T-helper 2 cell treated with Interferon-gamma antibody and Interleukin-4, amounts not matched to agents 5 μg/mL and 100 μg/mL, for 36 hours (primary cell): ENCODE measurements at regions not wholly inside any gene's neighbourhood (a gene's known extent, or its start where the extent isn't known, plus 50 kb on each side); places are given as distances from the start of the nearest gene placed in this dataset.

Source experiments
- DNase-seq: peaks from one replicate; pipeline ENCODE4 v3.0.0; 2021; ENCODE audit warnings: low spot score
- H3K27ac Mint-ChIP-seq: one replicate; pipeline ENCODE4 v1.8.0; 2021; ENCODE audit warnings: mild to moderate bottlenecking, mixed read lengths
- H3K27me3 Mint-ChIP-seq: one replicate; pipeline ENCODE4 v1.8.0; 2021; ENCODE audit warnings: low read depth, mixed read lengths
- H3K36me3 Mint-ChIP-seq: one replicate; pipeline ENCODE4 v1.8.0; 2021; ENCODE audit warnings: low read depth, mixed read lengths
- H3K4me1 Mint-ChIP-seq: one replicate; pipeline ENCODE4 v1.8.0; 2021; ENCODE audit warnings: low read depth, mixed read lengths
- H3K4me3 Mint-ChIP-seq: one replicate; pipeline ENCODE4 v1.8.0; 2022; ENCODE audit warnings: mild to moderate bottlenecking, moderate library complexity, mixed read lengths
- H3K9me3 Mint-ChIP-seq: one replicate; pipeline ENCODE4 v1.8.0; 2021; ENCODE audit warnings: mixed read lengths

DNA sequence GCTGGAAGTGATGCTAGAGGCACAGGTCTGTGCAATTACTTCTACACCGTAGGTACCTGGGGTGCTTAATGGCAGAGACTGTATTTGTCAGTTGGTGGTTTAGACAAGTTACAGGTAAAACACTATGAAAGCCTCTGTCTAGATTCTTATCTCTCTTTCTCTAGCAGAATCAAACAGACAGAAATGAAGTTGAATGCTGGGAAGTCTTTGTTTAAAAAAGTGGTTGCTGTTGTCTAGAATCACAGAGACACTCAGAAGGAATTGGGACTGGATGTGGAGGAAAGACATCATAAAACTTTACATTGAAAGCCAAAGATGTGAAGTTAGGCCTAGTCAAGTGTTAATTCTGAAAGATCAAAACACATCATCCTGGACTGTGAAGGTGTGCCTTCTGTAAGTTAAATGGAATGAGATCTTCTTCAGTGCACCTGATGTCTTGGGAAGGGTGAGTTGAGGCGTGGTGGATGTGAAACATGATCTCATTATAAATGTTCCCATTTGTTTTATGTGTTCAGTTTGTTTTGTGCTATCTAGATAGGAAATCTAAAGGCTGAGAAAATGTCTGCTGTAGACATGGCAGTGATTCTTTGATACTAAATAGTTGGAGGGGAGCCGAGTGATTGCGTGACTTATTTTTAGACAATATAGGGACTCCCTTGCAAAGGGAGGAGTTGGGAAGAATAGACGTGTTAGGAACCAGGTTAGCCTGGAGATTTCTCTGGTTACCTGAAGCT, 290.2 kb downstream of the SOX4 start:
- Mint-ChIP-seq H3K27me3 (no peaks in the 10 kb centered on the region), H3K4me1 (peaks cover 15% of the 10 kb centered on the region), H3K27ac (peak overlapping the region; percentile 80), H3K4me3 (peak overlapping the region; percentile 62), H3K9me3 (peaks cover 34% of the 10 kb centered on the region), H3K36me3 (peaks cover 14% of the 10 kb centered on the region)
- DNase-seq: no peak

DNA sequence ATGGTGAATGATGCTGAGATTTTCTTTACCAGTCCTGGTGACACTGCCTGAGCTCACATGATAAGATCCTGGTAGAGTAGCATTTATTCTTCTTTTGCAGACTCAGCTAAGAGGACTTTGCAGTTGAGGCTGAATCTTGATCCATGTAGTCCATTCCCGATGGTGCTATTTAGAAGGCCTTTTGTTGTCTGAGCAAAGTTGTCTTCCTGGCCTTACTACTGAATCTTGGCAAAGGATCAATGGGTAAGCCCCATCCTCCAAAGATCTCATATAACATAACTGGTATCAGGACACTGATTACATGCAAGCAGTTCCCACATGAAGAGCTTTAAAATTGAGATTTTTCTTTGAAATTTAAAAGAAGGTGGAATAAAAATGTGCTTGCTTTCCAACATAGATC, 291.6 kb downstream of the SOX4 start:
- H3K4me3 Mint-ChIP-seq: no peak overlapping the region
- DNase-seq: no peak
- peaks cover 15% of the 10 kb centered on the region for H3K4me1 Mint-ChIP-seq
- H3K36me3 Mint-ChIP-seq: peaks cover 14% of the 10 kb centered on the region
- H3K9me3 Mint-ChIP-seq: peaks cover 25% of the 10 kb centered on the region
- no peaks in the 10 kb centered on the region for H3K27me3 Mint-ChIP-seq
- H3K27ac Mint-ChIP-seq: no peak overlapping the region

GRCh38 chr6:21885532-21886114, 292.1 kb downstream of the SOX4 start:
- no peak overlapping the region for H3K4me3 Mint-ChIP-seq
- DNase-seq: no peak
- H3K9me3 Mint-ChIP-seq: peaks cover 20% of the 10 kb centered on the region
- peaks cover 13% of the 10 kb centered on the region for H3K4me1 Mint-ChIP-seq
- H3K27me3 Mint-ChIP-seq: no peaks in the 10 kb centered on the region
- no peak overlapping the region for H3K27ac Mint-ChIP-seq
- peaks cover 14% of the 10 kb centered on the region for H3K36me3 Mint-ChIP-seq

DNA sequence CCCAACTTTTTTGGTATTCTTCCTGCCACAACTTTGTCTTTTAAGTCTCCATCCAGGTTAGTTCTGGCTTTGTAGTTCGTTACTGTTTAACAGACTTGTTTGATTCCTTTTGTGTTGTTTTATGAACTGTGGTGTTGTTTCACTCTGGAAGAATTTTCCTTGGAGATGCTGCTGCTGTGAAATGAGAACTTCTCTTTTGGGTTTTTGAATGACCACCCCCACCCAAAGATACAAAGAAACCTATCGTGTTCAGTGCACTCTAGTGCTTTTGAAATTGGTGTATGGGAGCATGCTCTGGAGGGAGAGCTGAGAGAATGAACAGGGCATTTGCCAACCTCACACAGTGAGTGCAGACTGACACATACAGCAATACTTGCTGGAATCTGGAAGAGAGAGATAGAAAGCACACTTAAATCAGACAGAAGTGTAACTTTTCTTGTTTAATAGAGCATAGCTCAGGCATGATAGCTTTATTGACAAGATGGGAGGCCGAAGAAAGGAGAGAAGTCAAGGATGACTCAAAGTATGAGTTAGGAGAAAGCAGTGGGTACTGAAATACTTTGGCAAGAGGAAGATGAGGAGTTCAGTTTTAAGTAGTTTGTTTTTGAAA, 293.1 kb downstream of the SOX4 start:
- H3K4me3 Mint-ChIP-seq: no peak overlapping the region

GRCh38 chr6:21887231-21888185, 294.0 kb downstream of the SOX4 start:
- H3K4me3 Mint-ChIP-seq: no peak overlapping the region
- H3K9me3 Mint-ChIP-seq: peaks cover 13% of the 10 kb centered on the region
- no peak for DNase-seq
- H3K27me3 Mint-ChIP-seq: no peaks in the 10 kb centered on the region
- peaks cover 13% of the 10 kb centered on the region for H3K4me1 Mint-ChIP-seq
- H3K36me3 Mint-ChIP-seq: peaks cover 8% of the 10 kb centered on the region
- H3K27ac Mint-ChIP-seq: no peak overlapping the region

More for the DNA sequence above, 293.1 kb downstream of the SOX4 start:
- Mint-ChIP-seq H3K27ac (no peak overlapping the region), H3K27me3 (no peaks in the 10 kb centered on the region), H3K36me3 (peaks cover 8% of the 10 kb centered on the region), H3K9me3 (peaks cover 13% of the 10 kb centered on the region), H3K4me1 (peaks cover 13% of the 10 kb centered on the region)
- DNase-seq: no peak

DNA sequence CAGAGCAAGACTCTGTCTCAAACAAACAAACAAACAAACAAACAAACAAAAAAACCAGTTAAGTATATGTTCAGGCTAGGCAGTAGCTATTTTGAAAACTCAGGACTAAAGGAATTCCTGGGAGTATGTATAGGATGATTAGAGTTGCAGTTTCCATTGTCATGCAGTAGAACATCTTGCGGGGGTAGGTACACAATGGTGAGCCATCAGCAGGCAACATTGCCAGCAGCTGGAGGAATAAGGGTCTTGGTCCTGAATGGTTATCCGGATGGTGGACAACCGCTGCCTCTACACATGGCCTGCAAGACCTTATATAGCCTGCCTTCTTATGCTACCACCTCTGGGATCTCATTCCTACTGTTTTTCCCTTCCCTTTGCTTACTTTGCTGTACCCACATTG, 297.5 kb downstream of the SOX4 start:
- Mint-ChIP-seq H3K9me3 (no peaks in the 10 kb centered on the region), H3K4me1 (no peaks in the 10 kb centered on the region), H3K27ac (no peak overlapping the region), H3K36me3 (no peaks in the 10 kb centered on the region), H3K27me3 (no peaks in the 10 kb centered on the region), H3K4me3 (no peak overlapping the region)
- no peak for DNase-seq

DNA sequence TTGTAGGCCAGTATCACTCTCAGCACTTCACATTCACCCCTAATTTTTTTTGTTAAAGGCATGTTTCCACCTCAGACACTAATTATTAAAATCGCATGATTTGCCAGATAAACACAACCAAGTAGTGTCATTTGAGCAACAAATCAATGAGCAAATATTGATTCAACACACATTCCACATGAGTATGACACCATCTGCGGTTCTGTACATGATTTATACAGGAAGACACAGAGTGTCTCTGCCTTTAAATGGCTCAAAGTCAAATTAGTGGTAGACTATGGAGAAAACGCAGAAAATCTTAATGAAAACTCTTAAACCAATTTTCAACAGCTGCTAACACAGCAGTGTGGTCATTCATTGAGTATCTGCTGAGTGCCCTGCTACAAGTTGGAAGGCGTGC, 300.2 kb downstream of the SOX4 start:
- DNase-seq: no peak
- Mint-ChIP-seq H3K4me3 (no peak overlapping the region), H3K27me3 (no peaks in the 10 kb centered on the region), H3K27ac (no peak overlapping the region), H3K4me1 (no peaks in the 10 kb centered on the region), H3K9me3 (no peaks in the 10 kb centered on the region), H3K36me3 (no peaks in the 10 kb centered on the region)

GRCh38 chr6:21895555-21895954, 302.0 kb downstream of the SOX4 start:
- H3K4me1 Mint-ChIP-seq: no peaks in the 10 kb centered on the region
- H3K4me3 Mint-ChIP-seq: no peak overlapping the region
- no peak overlapping the region for H3K27ac Mint-ChIP-seq
- H3K36me3 Mint-ChIP-seq: no peaks in the 10 kb centered on the region
- no peaks in the 10 kb centered on the region for H3K9me3 Mint-ChIP-seq
- DNase-seq: no peak
- H3K27me3 Mint-ChIP-seq: no peaks in the 10 kb centered on the region

GRCh38 chr6:21898107-21898796, 304.7 kb downstream of the SOX4 start:
- Mint-ChIP-seq H3K9me3 (no peaks in the 10 kb centered on the region), H3K27ac (no peak overlapping the region), H3K4me1 (no peaks in the 10 kb centered on the region), H3K27me3 (no peaks in the 10 kb centered on the region), H3K36me3 (no peaks in the 10 kb centered on the region), H3K4me3 (no peak overlapping the region)
- DNase-seq: no peak

GRCh38 chr6:21899708-21900107, 306.2 kb downstream of the SOX4 start:
- no peak overlapping the region for H3K4me3 Mint-ChIP-seq
- DNase-seq: no peak
- no peaks in the 10 kb centered on the region for H3K9me3 Mint-ChIP-seq
- no peaks in the 10 kb centered on the region for H3K4me1 Mint-ChIP-seq
- no peak overlapping the region for H3K27ac Mint-ChIP-seq
- no peaks in the 10 kb centered on the region for H3K27me3 Mint-ChIP-seq
- H3K36me3 Mint-ChIP-seq: no peaks in the 10 kb centered on the region

DNA sequence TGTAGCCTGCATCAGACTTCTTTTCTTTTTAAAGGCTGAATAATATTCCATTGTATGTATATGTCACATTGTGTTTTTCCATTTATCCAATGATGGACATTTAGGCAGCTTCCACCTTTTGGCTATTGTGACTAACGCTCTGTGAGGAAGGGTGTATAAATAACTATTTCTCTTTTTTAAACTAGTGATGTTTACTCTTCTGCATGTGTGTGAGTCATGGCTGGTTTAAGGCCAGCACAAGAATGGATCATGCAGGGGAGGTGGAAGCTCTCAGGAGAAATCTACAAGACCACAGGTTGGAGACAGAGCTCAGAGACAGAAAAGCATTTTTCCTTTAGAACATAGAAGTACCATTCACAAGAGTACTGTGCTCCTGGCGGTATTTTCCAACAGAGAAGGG, 307.2 kb downstream of the SOX4 start:
- Mint-ChIP-seq H3K9me3 (no peaks in the 10 kb centered on the region), H3K4me1 (no peaks in the 10 kb centered on the region), H3K27ac (no peak overlapping the region), H3K36me3 (no peaks in the 10 kb centered on the region), H3K27me3 (no peaks in the 10 kb centered on the region), H3K4me3 (no peak overlapping the region)
- DNase-seq: no peak

DNA sequence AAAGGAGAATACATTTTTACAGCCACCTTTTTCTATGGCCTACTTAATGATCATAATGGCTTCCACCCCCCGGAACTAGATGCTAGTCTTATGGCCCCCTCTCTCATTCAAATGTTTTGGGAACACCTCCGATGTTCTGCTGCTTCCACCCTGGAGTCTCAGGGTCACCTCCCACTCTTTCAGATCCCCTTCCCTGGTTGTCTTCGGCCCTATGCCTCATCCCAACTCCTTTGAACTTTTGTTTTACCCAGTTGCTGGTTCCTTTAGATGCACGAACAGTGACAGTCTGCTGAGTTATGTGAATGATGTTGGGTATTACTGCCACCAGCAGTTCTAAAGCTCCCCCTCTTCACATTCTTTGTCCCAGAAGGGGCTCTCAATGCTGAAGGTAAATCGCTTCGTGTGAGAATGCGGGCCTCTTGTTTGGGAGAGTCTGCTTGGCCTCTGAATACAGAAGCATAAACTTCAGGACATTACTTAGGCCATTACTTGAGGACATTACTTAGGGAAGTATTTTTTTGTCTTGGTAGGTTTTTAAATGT, 309.1 kb downstream of the SOX4 start:
- H3K4me3 Mint-ChIP-seq: no peak overlapping the region
- DNase-seq: no peak
- no peaks in the 10 kb centered on the region for H3K9me3 Mint-ChIP-seq
- no peaks in the 10 kb centered on the region for H3K27me3 Mint-ChIP-seq
- H3K27ac Mint-ChIP-seq: no peak overlapping the region
- no peaks in the 10 kb centered on the region for H3K4me1 Mint-ChIP-seq
- H3K36me3 Mint-ChIP-seq: no peaks in the 10 kb centered on the region

- Mint-ChIP-seq H3K27me3 (no peaks in the 10 kb centered on the region), H3K27ac (no peak overlapping the region), H3K36me3 (no peaks in the 10 kb centered on the region), H3K9me3 (no peaks in the 10 kb centered on the region), H3K4me1 (no peaks in the 10 kb centered on the region), H3K4me3 (no peak overlapping the region)
- no peak for DNase-seq
These were observed 312.0 kb downstream of the SOX4 start for GRCh38 chr6:21905531-21905930.
